ENCODE measurements at regions not wholly inside any gene's neighbourhood (a gene's known extent, or its start where the extent isn't known, plus 50 kb on each side); places are given as distances from the start of the nearest gene placed in this dataset.

DNA sequence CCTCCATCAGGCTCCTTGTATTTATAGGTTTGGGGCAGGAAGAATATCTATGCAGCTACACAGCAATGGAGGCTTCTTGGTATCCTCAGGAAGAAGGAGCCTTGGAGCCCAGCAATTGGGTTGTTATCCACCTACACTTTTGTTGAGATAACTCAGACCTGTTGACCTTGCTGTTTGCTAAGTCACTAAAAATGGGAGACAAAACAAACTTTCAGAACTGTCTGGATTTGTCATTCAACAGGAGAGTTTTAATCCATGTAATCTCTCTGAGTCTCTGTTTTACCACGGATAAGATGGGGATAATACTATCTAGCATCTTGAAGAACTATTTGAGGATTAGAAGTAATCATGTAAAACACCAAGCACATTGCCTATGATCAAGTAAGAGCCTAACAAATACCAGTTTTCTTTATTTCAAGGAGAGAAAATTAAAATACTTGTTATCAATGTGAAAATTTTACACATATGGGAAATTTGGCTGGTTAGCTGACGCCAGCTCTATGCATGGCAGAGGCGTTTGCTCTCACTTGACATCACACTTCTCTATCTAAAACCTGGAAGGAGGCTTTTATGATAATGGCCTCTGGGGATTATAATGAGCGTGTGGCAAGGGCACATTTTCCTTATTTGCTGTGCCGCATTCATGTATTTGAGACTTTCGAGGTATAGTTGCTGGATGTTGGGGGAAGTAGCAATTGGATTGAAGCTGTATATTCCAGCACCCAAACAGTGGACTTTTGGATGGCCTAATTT, 215.6 kb downstream of the PDCD6IP start (continued):
- TF ChIP-seq ZNF217 (IDR thresholded peaks at IDR 0.05) = no peak
- TF ChIP-seq TBL1XR1 (IDR thresholded peaks at IDR 0.05; ENCODE audit: low read depth, low read length) = no peak
- TF ChIP-seq, protein P1, sequence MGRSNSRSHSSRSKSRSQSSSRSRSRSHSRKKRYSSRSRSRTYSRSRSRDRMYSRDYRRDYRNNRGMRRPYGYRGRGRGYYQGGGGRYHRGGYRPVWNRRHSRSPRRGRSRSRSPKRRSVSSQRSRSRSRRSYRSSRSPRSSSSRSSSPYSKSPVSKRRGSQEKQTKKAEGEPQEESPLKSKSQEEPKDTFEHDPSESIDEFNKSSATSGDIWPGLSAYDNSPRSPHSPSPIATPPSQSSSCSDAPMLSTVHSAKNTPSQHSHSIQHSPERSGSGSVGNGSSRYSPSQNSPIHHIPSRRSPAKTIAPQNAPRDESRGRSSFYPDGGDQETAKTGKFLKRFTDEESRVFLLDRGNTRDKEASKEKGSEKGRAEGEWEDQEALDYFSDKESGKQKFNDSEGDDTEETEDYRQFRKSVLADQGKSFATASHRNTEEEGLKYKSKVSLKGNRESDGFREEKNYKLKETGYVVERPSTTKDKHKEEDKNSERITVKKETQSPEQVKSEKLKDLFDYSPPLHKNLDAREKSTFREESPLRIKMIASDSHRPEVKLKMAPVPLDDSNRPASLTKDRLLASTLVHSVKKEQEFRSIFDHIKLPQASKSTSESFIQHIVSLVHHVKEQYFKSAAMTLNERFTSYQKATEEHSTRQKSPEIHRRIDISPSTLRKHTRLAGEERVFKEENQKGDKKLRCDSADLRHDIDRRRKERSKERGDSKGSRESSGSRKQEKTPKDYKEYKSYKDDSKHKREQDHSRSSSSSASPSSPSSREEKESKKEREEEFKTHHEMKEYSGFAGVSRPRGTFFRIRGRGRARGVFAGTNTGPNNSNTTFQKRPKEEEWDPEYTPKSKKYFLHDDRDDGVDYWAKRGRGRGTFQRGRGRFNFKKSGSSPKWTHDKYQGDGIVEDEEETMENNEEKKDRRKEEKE (IDR thresholded peaks at IDR 0.05) = no peak
- TF ChIP-seq NRF1 (conservative IDR thresholded peaks at IDR 0.05; ENCODE audit: low read depth, low read length) = no peak

DNA sequence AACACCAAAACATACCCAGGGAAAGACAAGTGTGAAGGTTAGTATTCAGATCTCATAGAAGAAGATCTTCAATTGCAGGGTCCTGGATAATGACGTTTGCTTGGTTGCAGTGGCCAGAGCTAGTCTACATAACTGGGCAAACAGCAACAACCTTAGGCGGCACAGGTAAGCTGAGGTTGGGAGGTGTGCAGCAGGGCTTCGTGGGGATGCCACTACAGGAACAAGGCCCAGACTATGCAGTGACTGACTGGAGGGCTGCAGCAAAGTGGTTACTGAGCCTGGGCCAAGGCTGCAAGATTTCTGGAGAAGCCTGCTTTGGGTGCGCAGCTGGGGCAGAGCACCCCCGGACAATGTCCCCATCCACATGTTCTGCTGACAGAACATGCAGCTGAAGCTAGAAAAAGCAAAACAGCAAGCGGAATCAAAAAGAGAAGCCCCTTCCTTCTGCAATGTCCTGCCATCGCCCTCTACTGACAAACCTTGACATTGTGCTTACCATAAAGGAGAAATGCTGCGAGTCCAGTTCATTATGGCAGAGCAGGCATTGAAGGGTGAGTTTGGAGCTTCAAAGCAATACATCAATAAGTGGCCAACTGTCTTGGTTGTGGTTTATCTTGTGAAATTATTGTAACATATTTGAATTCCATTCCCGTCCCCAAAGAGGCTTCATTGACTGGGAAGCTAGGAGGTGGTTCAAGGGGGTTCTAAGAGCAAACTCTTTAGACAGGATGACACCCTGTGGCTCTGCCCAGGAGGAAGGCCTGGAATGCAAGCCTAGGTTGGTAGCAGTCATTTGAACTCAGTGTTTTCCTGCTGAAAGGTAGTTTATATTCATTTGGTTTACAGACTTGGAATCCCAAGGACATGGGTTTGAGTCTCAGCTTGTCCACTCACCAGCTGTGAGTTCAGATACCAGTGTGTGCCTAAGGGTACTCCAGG, 217.0 kb downstream of the PDCD6IP start:
- no peaks in the 10 kb centered on the region for H3K36me3 ChIP-seq (ENCODE audit: control insufficient read depth in 2 of 2, insufficient read depth in 2 of 2, low read length in 1 of 2)
- POLR2A ChIA-PET = no interaction called here
- ATAC-seq (peak; percentile 53; the same call in 2 of the 3 replicates), DNase-seq (ENCODE audit: low read depth, low spot score) (no peak), FAIRE-seq (no peak)
- no peak overlapping the region for H3K27ac ChIP-seq (ENCODE audit: control insufficient read depth, insufficient read depth)
- no peaks in the 10 kb centered on the region; the same call in 2 of the 3 replicates for H3K9me3 ChIP-seq (replicated peaks; ENCODE audit: control insufficient read depth, insufficient read depth, low read length)
- no peak overlapping the region for H2AFZ ChIP-seq (ENCODE audit: control insufficient read depth, low read depth, low read length)
- H3K79me2 ChIP-seq (ENCODE audit: control insufficient read depth, insufficient read depth, low read length) = no peaks in the 10 kb centered on the region
- WGBS (ENCODE audit: insufficient coverage, insufficient replicate concordance, low lambda C conversion rate, missing lambda C conversion rate) = 53% methylated on average over 9 of the region's 9 CpGs
- BruUV-seq (replicated peaks) = no TSS peak
- CTCF ChIA-PET = interaction anchor here (0.7 to 3.4 kb wide), 8 partner anchors 9 to 669 kb away, joined by 3 to 20 read pairs (median 5); no protein-coding TSS in a partner anchor
- in situ Hi-C loops (cut with MboI) = no loop called here
- intact Hi-C loops (cut with micrococcal nuclease; ENCODE audit: unreplicated experiment) = loop anchor here (5.0 kb wide), 1 partner anchor 133 kb away; no protein-coding TSS in a partner anchor
- no peaks in the 10 kb centered on the region for H3K27me3 ChIP-seq (replicated peaks in 1 of 2; ENCODE audit: control insufficient read depth in 2 of 2, insufficient read depth in 2 of 2, low read length in 1 of 2)
- RAD21 ChIA-PET (ENCODE audit: unreplicated experiment) = interaction anchor here (0.7 to 1.2 kb wide), 5 partner anchors 30 to 132 kb away, joined by 3 to 4 read pairs (median 3); no protein-coding TSS in a partner anchor
- H3K4me2 ChIP-seq (ENCODE audit: control insufficient read depth, insufficient read depth) = no peak overlapping the region
- H3K4me3 ChIP-seq = no peak overlapping the region
- SMC1A ChIA-PET (ENCODE audit: uncharacterized antibody, unreplicated experiment) = interaction anchor here (0.7 to 2.0 kb wide), 4 partner anchors 11 to 132 kb away, joined by 3 to 10 read pairs (median 4); no protein-coding TSS in a partner anchor
- H3K9ac ChIP-seq (ENCODE audit: control insufficient read depth, insufficient read depth, low read length) = no peak overlapping the region
- H3K4me1 ChIP-seq (ENCODE audit: control insufficient read depth, insufficient read depth, low read length) = peaks cover 10% of the 10 kb centered on the region; the same call in 1 of the 2 replicates
- no peaks in the 10 kb centered on the region for H4K20me1 ChIP-seq (ENCODE audit: control insufficient read depth, insufficient read depth)
- no peak for TF ChIP-seq EED (IDR thresholded peaks at IDR 0.05; ENCODE audit: low read depth)
- no peak for TF ChIP-seq IKZF1 (conservative IDR thresholded peaks at IDR 0.05)
- no peak for TF ChIP-seq RAD51 (IDR thresholded peaks at IDR 0.05)
- no peak for TF ChIP-seq MTA2 (IDR thresholded peaks at IDR 0.05; ENCODE audit: low read depth)
- TF ChIP-seq RAD21 (IDR thresholded peaks at IDR 0.05; ENCODE audit: insufficient read depth, low read depth, low read length) = peak; percentile 35
- TF ChIP-seq, protein P2, sequence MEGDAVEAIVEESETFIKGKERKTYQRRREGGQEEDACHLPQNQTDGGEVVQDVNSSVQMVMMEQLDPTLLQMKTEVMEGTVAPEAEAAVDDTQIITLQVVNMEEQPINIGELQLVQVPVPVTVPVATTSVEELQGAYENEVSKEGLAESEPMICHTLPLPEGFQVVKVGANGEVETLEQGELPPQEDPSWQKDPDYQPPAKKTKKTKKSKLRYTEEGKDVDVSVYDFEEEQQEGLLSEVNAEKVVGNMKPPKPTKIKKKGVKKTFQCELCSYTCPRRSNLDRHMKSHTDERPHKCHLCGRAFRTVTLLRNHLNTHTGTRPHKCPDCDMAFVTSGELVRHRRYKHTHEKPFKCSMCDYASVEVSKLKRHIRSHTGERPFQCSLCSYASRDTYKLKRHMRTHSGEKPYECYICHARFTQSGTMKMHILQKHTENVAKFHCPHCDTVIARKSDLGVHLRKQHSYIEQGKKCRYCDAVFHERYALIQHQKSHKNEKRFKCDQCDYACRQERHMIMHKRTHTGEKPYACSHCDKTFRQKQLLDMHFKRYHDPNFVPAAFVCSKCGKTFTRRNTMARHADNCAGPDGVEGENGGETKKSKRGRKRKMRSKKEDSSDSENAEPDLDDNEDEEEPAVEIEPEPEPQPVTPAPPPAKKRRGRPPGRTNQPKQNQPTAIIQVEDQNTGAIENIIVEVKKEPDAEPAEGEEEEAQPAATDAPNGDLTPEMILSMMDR (IDR thresholded peaks at IDR 0.05 in 2 of 3, conservative IDR thresholded peaks at IDR 0.05 in 1 of 3; ENCODE audit: control insufficient read depth in 2 of 3, extremely low read depth in 1 of 3, insufficient read depth in 1 of 3, low read depth in 3 of 3, low read length in 3 of 3) = peak; percentile 5 to 54 (median 21); a peak in 4 of 6 replicates
- TF ChIP-seq CHD2 (IDR thresholded peaks at IDR 0.05; ENCODE audit: borderline replicate concordance, low read depth, low read length) = no peak
- no peak for TF ChIP-seq TARDBP (IDR thresholded peaks at IDR 0.05; ENCODE audit: borderline replicate concordance)
- no peak for TF ChIP-seq FOXM1 (IDR thresholded peaks at IDR 0.05; ENCODE audit: low read depth, low read length)
